ENCODE measurements at regions not wholly inside any gene's neighbourhood (a gene's known extent, or its start where the extent isn't known, plus 50 kb on each side); places are given as distances from the start of the nearest gene placed in this dataset.

DNA sequence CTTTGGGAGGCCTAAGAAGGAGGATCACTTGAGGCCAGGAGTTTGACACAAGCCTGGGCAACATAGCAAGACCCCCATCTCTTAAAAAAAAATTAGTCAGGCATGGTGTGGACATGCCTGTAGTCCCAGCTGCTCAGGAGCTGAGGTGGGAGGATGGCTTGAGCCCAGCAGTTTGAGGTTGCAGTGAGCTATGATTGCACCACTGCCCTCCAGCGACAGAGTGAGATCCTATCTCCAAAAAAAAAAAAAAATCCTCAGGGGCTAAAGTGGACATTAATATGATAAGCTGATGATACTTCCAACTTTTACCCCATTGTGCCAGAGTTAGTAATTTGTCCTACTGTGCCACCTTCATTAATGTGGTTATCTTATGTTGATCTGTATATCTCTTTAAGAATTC lies 327.8 kb upstream of the FMN2 start:
- TF ChIP-seq CREB1 (CRISPR knock-in tag; IDR thresholded peaks at IDR 0.05), result no peak
- TF ChIP-seq, protein P1, sequence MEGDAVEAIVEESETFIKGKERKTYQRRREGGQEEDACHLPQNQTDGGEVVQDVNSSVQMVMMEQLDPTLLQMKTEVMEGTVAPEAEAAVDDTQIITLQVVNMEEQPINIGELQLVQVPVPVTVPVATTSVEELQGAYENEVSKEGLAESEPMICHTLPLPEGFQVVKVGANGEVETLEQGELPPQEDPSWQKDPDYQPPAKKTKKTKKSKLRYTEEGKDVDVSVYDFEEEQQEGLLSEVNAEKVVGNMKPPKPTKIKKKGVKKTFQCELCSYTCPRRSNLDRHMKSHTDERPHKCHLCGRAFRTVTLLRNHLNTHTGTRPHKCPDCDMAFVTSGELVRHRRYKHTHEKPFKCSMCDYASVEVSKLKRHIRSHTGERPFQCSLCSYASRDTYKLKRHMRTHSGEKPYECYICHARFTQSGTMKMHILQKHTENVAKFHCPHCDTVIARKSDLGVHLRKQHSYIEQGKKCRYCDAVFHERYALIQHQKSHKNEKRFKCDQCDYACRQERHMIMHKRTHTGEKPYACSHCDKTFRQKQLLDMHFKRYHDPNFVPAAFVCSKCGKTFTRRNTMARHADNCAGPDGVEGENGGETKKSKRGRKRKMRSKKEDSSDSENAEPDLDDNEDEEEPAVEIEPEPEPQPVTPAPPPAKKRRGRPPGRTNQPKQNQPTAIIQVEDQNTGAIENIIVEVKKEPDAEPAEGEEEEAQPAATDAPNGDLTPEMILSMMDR (IDR thresholded peaks at IDR 0.05), result no peak

Data from WTC11 (cell line).